GM23338 (cell line): ENCODE measurements at regions not wholly inside any gene's neighbourhood (a gene's known extent, or its start where the extent isn't known, plus 50 kb on each side); places are given as distances from the start of the nearest gene placed in this dataset.

Source experiments
- ATAC-seq: fragments of 200-7000 bp; cut with Tn5 transposase; 3 replicates; pipeline ENCODE4 v1.9.1; 2020
- DNase-seq: peaks from one replicate; pipeline ENCODE4 v3.0.0-alpha.2; 2015; ENCODE audit warnings: low spot score
- H2AFZ ChIP-seq: fragments of 200-600 bp; sonication (generic); 2 replicates; pipeline ENCODE4 v1.8.0; 2016; ENCODE audit warnings: antibody characterized with exemption, mild to moderate bottlenecking, moderate library complexity
- H3F3A ChIP-seq: fragments of 200-600 bp; sonication (generic); replicated peaks from 2 replicates; pipeline ENCODE4 v1.8.0; 2017; ENCODE audit warnings: antibody characterized with exemption, mixed run types, low read depth
- H3K27ac ChIP-seq: fragments of 200-600 bp; sonication (generic); 2 replicates; pipeline ENCODE4 v1.6.1; 2016; ENCODE audit warnings: low read depth
- H3K27me3 ChIP-seq: fragments of 200-600 bp; sonication (generic); 2 replicates; pipeline ENCODE4 v1.8.0; 2016; ENCODE audit warnings: mild to moderate bottlenecking, mixed run types, moderate library complexity; ENCODE audit not compliant: insufficient read depth
- H3K36me3 ChIP-seq: fragments of 200-600 bp; sonication (generic); 2 replicates; pipeline ENCODE4 v1.8.0; 2016; ENCODE audit warnings: mild to moderate bottlenecking; ENCODE audit not compliant: insufficient read depth
- H3K4me1 ChIP-seq: fragments of 200-600 bp; sonication (generic); 2 replicates; pipeline ENCODE4 v1.8.0; 2016; ENCODE audit warnings: mild to moderate bottlenecking, moderate library complexity; ENCODE audit not compliant: insufficient read depth
- H3K4me2 ChIP-seq: fragments of 200-600 bp; sonication (generic); 2 replicates; pipeline ENCODE4 v1.7.1; 2017; ENCODE audit warnings: mixed run types
- H3K4me3 ChIP-seq: fragments of 200-600 bp; sonication (generic); 2 replicates; pipeline ENCODE4 v1.6.1; 2016; ENCODE audit warnings: mixed run types
- H3K79me2 ChIP-seq: fragments of 200-600 bp; sonication (generic); replicated peaks from 2 replicates; pipeline ENCODE4 v1.8.0; 2017; ENCODE audit warnings: mild to moderate bottlenecking; ENCODE audit not compliant: insufficient read depth
- H3K9me2 ChIP-seq: fragments of 200-600 bp; sonication (generic); 2 replicates; pipeline ENCODE4 v1.8.0; 2017; ENCODE audit not compliant: insufficient read depth
- H4K20me1 ChIP-seq: fragments of 200-600 bp; sonication (generic); replicated peaks from 2 replicates; pipeline ENCODE4 v1.8.0; 2017; ENCODE audit warnings: mild to moderate bottlenecking; ENCODE audit not compliant: insufficient read depth
- H3K27ac Mint-ChIP-seq: 2 replicates; pipeline ENCODE4 v1.8.0; 2020; ENCODE audit warnings: inconsistent platforms, mild to moderate bottlenecking, moderate library complexity, mixed read lengths
- H3K27me3 Mint-ChIP-seq: 3 replicates; pipeline ENCODE4 v1.8.0; 2022; ENCODE audit warnings: low read depth, mild to moderate bottlenecking, moderate library complexity, mixed read lengths, inconsistent platforms; ENCODE audit not compliant: insufficient read depth, poor library complexity
- H3K36me3 Mint-ChIP-seq: 3 replicates; pipeline ENCODE4 v1.8.0; 2021; ENCODE audit warnings: low read depth, mild to moderate bottlenecking, inconsistent platforms, moderate library complexity, mixed read lengths
- H3K4me1 Mint-ChIP-seq: 3 replicates; pipeline ENCODE4 v1.8.0; 2020; ENCODE audit warnings: mild to moderate bottlenecking, inconsistent platforms, mixed read lengths
- H3K4me3 Mint-ChIP-seq: 3 replicates; pipeline ENCODE4 v1.8.0; 2021; ENCODE audit warnings: moderate library complexity, mild to moderate bottlenecking, inconsistent platforms, mixed read lengths
- H3K9me3 Mint-ChIP-seq: 3 replicates; pipeline ENCODE4 v1.8.0; 2020; ENCODE audit warnings: moderate library complexity, mild to moderate bottlenecking, inconsistent platforms, mixed read lengths
- CREB1 ChIP-seq: fragments of 250-450 bp; sonication (Bioruptor Pico); IDR thresholded peaks from 2 replicates; pipeline ENCODE4 v1.5.0; 2020; ENCODE audit warnings: low read depth, mild to moderate bottlenecking, moderate library complexity
- CTCF ChIP-seq, 2 experiments: fragments of 200-600 bp in 1 of 2; sonication (generic) in 1 of 2; conservative IDR thresholded peaks; 2 replicates each; pipeline versions ENCODE4 v1.5.1 to v1.6.1; 2016 to 2017; ENCODE audit warnings: antibody characterized with exemption in 2 of 2, low read depth in 2 of 2, mild to moderate bottlenecking in 2 of 2, moderate library complexity in 1 of 2
- EZH2 ChIP-seq: fragments of 200-600 bp; sonication (generic); IDR thresholded peaks from one replicate; pipeline ENCODE4 v1.8.0; 2017; ENCODE audit warnings: antibody characterized with exemption, mild to moderate bottlenecking, low read depth; ENCODE audit not compliant: unreplicated experiment
- EZH2phosphoT487 ChIP-seq: fragments of 200-600 bp; sonication (generic); IDR thresholded peaks from one replicate; pipeline ENCODE4 v1.8.1; 2018; ENCODE audit warnings: antibody characterized with exemption; ENCODE audit not compliant: unreplicated experiment
- NANOG ChIP-seq: IDR thresholded peaks from 2 replicates; pipeline ENCODE4 v1.6.1; 2016; ENCODE audit warnings: antibody characterized with exemption, borderline replicate concordance
- ZNF114 ChIP-seq: fragments of 250-450 bp; sonication (Bioruptor Pico); IDR thresholded peaks from 2 replicates; pipeline ENCODE4 v1.5.0; 2020; ENCODE audit warnings: mild to moderate bottlenecking, moderate library complexity
- ZNF331 ChIP-seq: fragments of 250-450 bp; sonication (Bioruptor Pico); IDR thresholded peaks from 2 replicates; pipeline ENCODE4 v1.5.0; 2020; ENCODE audit warnings: low read depth, mild to moderate bottlenecking, moderate library complexity

GRCh38 chr14:95611293-95611880 is 74.8 kb upstream of the TCL1B start:
- Histone ChIP-seq H2AFZ (no peak overlapping the region), H3K27me3 (no peaks in the 10 kb centered on the region), H3K4me2 (no peak overlapping the region), H4K20me1 (no peaks in the 10 kb centered on the region; the same call in 1 of the 2 replicates), H3K9me2 (peaks cover 10% of the 10 kb centered on the region; the same call in 1 of the 2 replicates), H3K27ac (no peak overlapping the region), H3F3A (no peaks in the 10 kb centered on the region), H3K36me3 (no peaks in the 10 kb centered on the region), H3K4me1 (no peaks in the 10 kb centered on the region), H3K4me3 (no peak overlapping the region), H3K79me2 (no peaks in the 10 kb centered on the region)
- H3K4me1 Mint-ChIP-seq, result no peaks in the 10 kb centered on the region
- no peaks in the 10 kb centered on the region for H3K36me3 Mint-ChIP-seq
- DNase-seq, result no peak
- H3K27me3 Mint-ChIP-seq, result peaks cover 16% of the 10 kb centered on the region
- no peak overlapping the region for H3K4me3 Mint-ChIP-seq
- ATAC-seq, result no peak
- TF ChIP-seq ZNF114 (CRISPR knock-in tag), result no peak
- TF ChIP-seq CTCF (conservative IDR thresholded peaks at IDR 0.05; ENCODE audit: low read depth in 2 of 2), result peak in 1 of 2 experiments; percentile 41; a peak in 2 of 4 replicates
- no peaks in the 10 kb centered on the region for H3K9me3 Mint-ChIP-seq
- H3K27ac Mint-ChIP-seq, result no peak overlapping the region

GRCh38 chr14:95614349-95614748 is 71.9 kb upstream of the TCL1B start:
- H3K4me1 Mint-ChIP-seq, result peaks cover 16% of the 10 kb centered on the region
- no peaks in the 10 kb centered on the region for H3K9me3 Mint-ChIP-seq
- Histone ChIP-seq H3K27ac (no peak overlapping the region), H4K20me1 (no peaks in the 10 kb centered on the region; the same call in 1 of the 2 replicates), H3K4me1 (no peaks in the 10 kb centered on the region), H3K9me2 (peaks cover 10% of the 10 kb centered on the region; the same call in 1 of the 2 replicates), H3K27me3 (no peaks in the 10 kb centered on the region), H3K36me3 (no peaks in the 10 kb centered on the region), H3K4me3 (no peak overlapping the region), H3K4me2 (no peak overlapping the region), H3K79me2 (no peaks in the 10 kb centered on the region), H3F3A (no peaks in the 10 kb centered on the region), H2AFZ (no peak overlapping the region)
- peaks cover 16% of the 10 kb centered on the region for H3K27me3 Mint-ChIP-seq
- TF ChIP-seq EZH2phosphoT487, result no peak
- TF ChIP-seq CTCF (conservative IDR thresholded peaks at IDR 0.05; ENCODE audit: low read depth in 2 of 2), result peak in 1 of 2 experiments; percentile 35; a peak in 2 of 4 replicates
- no peak for DNase-seq
- no peak for ATAC-seq
- H3K27ac Mint-ChIP-seq, result no peak overlapping the region
- no peaks in the 10 kb centered on the region for H3K36me3 Mint-ChIP-seq
- no peak overlapping the region for H3K4me3 Mint-ChIP-seq

- Histone ChIP-seq H3K36me3 (no peaks in the 10 kb centered on the region), H3K27ac (no peak overlapping the region), H3K4me3 (no peak overlapping the region), H2AFZ (no peak overlapping the region), H3K79me2 (no peaks in the 10 kb centered on the region), H3K27me3 (no peaks in the 10 kb centered on the region), H3K9me2 (peaks cover 13% of the 10 kb centered on the region; the same call in 1 of the 2 replicates), H3F3A (no peaks in the 10 kb centered on the region), H4K20me1 (no peaks in the 10 kb centered on the region; the same call in 1 of the 2 replicates), H3K4me2 (no peak overlapping the region), H3K4me1 (peaks cover 16% of the 10 kb centered on the region)
- no peaks in the 10 kb centered on the region for H3K9me3 Mint-ChIP-seq
- no peaks in the 10 kb centered on the region for H3K36me3 Mint-ChIP-seq
- H3K4me1 Mint-ChIP-seq, result peaks cover 29% of the 10 kb centered on the region
- H3K27ac Mint-ChIP-seq, result no peak overlapping the region
- H3K27me3 Mint-ChIP-seq, result peaks cover 10% of the 10 kb centered on the region
- no peak for DNase-seq
- H3K4me3 Mint-ChIP-seq, result no peak overlapping the region
- ATAC-seq, result no peak
- TF ChIP-seq CTCF (conservative IDR thresholded peaks at IDR 0.05; ENCODE audit: low read depth in 2 of 2), result no peak
- TF ChIP-seq ZNF114 (CRISPR knock-in tag), result no peak
- TF ChIP-seq CREB1 (CRISPR knock-in tag), result no peak
- no peak for TF ChIP-seq ZNF331 (CRISPR knock-in tag)
- no peak for TF ChIP-seq NANOG
- no peak for TF ChIP-seq EZH2
These were observed 69.5 kb upstream of the TCL1B start for GRCh38 chr14:95616745-95617144.
